Sigmoid colon (tissue), 3 donors: ENCODE measurements at regions not wholly inside any gene's neighbourhood (a gene's known extent, or its start where the extent isn't known, plus 50 kb on each side); places are given as distances from the start of the nearest gene placed in this dataset.

Experiments
- CTCF ChIP-seq, 4 experiments: fragments of 450-650 bp in 3 of 4; fragments of 200-600 bp in 1 of 4; IDR thresholded peaks; one replicate each; pipeline ENCODE4 v1.5.1; 2016 to 2019; ENCODE audit warnings: antibody characterized with exemption in 4 of 4, mild to moderate bottlenecking in 3 of 4, moderate library complexity in 2 of 4
- POLR2A ChIP-seq, 2 donors: fragments of 450-650 bp; IDR thresholded peaks; one replicate each; pipeline ENCODE4 v1.6.1; 2016; ENCODE audit warnings: antibody characterized with exemption in 2 of 2, mild to moderate bottlenecking in 2 of 2, moderate library complexity in 2 of 2

- TF ChIP-seq CTCF (IDR thresholded peaks at IDR 0.05) (no peak), POLR2A (IDR thresholded peaks at IDR 0.05) (no peak)
Measured at GRCh38 chr7:375901-376305, 85.9 kb downstream of the FOXL3 start.
